Trophoblast cell (in vitro differentiated cells and primary cell): ENCODE measurements at regions not wholly inside any gene's neighbourhood (a gene's known extent, or its start where the extent isn't known, plus 50 kb on each side); places are given as distances from the start of the nearest gene placed in this dataset.

Experiments used
- DNase-seq, 2 donors: peaks; one replicate each; pipeline ENCODE4 v3.0.0-alpha.2; 2016
- H2AFZ ChIP-seq: 2 replicates; pipeline ENCODE4 v1.6.1; 2013; ENCODE audit warnings: low read length, moderate library complexity, mild to moderate bottlenecking; ENCODE audit not compliant: insufficient read depth, poor library complexity
- H2AK5ac ChIP-seq: 2 replicates; pipeline ENCODE4 v1.6.1; 2013; ENCODE audit warnings: mild to moderate bottlenecking, low read length
- H2BK120ac ChIP-seq: 2 replicates; pipeline ENCODE4 v1.6.1; 2013; ENCODE audit warnings: low read length, mild to moderate bottlenecking, moderate library complexity; ENCODE audit not compliant: insufficient read depth, poor library complexity
- H2BK12ac ChIP-seq: 2 replicates; pipeline ENCODE4 v1.6.1; 2013; ENCODE audit warnings: mild to moderate bottlenecking, low read length, moderate library complexity
- H2BK5ac ChIP-seq: 2 replicates; pipeline ENCODE4 v1.6.1; 2013; ENCODE audit warnings: low read length, low read depth, moderate library complexity, mild to moderate bottlenecking; ENCODE audit not compliant: poor library complexity
- H3K14ac ChIP-seq: 2 replicates; pipeline ENCODE4 v1.6.1; 2013; ENCODE audit warnings: mild to moderate bottlenecking, low read length
- H3K18ac ChIP-seq: 2 replicates; pipeline ENCODE4 v1.6.1; 2013; ENCODE audit warnings: mild to moderate bottlenecking, low read length
- H3K23ac ChIP-seq: 2 replicates; pipeline ENCODE4 v1.6.1; 2013; ENCODE audit warnings: low read length
- H3K27ac ChIP-seq: 2 replicates; pipeline ENCODE4 v1.5.1; 2013; ENCODE audit warnings: low read depth, mild to moderate bottlenecking, inconsistent platforms, low read length, moderate library complexity
- H3K27me3 ChIP-seq: 2 replicates; pipeline ENCODE4 v1.6.1; 2013; ENCODE audit warnings: inconsistent platforms, mild to moderate bottlenecking, low read length, moderate library complexity; ENCODE audit not compliant: insufficient read depth
- H3K36me3 ChIP-seq, 2 experiments: 1 replicate in 1 of 2; 2 replicates in 1 of 2; pipeline ENCODE4 v1.6.1; 2013; ENCODE audit warnings: low read length in 2 of 2, mild to moderate bottlenecking in 2 of 2, moderate library complexity in 1 of 2; ENCODE audit not compliant: insufficient read depth in 2 of 2, control insufficient read depth in 1 of 2
- H3K4ac ChIP-seq: 2 replicates; pipeline ENCODE4 v1.6.1; 2013; ENCODE audit warnings: low read depth, mild to moderate bottlenecking, low read length, moderate library complexity
- H3K4me1 ChIP-seq, 2 experiments: 1 replicate in 1 of 2; 2 replicates in 1 of 2; pipeline ENCODE4 v1.6.1; 2013; ENCODE audit warnings: low read length in 2 of 2, mild to moderate bottlenecking in 2 of 2, moderate library complexity in 1 of 2; ENCODE audit not compliant: insufficient read depth in 2 of 2, control insufficient read depth in 1 of 2
- H3K4me2 ChIP-seq: 2 replicates; pipeline ENCODE4 v1.6.1; 2013; ENCODE audit warnings: inconsistent platforms, mild to moderate bottlenecking, low read length, moderate library complexity
- H3K4me3 ChIP-seq: 2 replicates; pipeline ENCODE4 v1.5.1; 2013; ENCODE audit warnings: mild to moderate bottlenecking, low read depth, low read length, inconsistent platforms
- H3K79me1 ChIP-seq: one replicate; pipeline ENCODE4 v1.6.1; 2013; ENCODE audit warnings: low read length
- H3K79me2 ChIP-seq: 2 replicates; pipeline ENCODE4 v1.6.1; 2013; ENCODE audit warnings: low read length, mild to moderate bottlenecking; ENCODE audit not compliant: control insufficient read depth, insufficient read depth, poor library complexity
- H3K9ac ChIP-seq: 2 replicates; pipeline ENCODE4 v1.6.1; 2013; ENCODE audit warnings: mild to moderate bottlenecking, low read length
- H3K9me3 ChIP-seq: 2 replicates; pipeline ENCODE4 v1.6.1; 2013; ENCODE audit warnings: low read depth, mild to moderate bottlenecking, control low read depth, inconsistent platforms, low read length; ENCODE audit not compliant: insufficient read depth
- H4K12ac ChIP-seq: 2 replicates; pipeline ENCODE4 v1.6.1; 2013; ENCODE audit warnings: low read depth, mild to moderate bottlenecking, low read length, moderate library complexity
- H4K8ac ChIP-seq: 2 replicates; pipeline ENCODE4 v1.6.1; 2013; ENCODE audit warnings: low read depth, mild to moderate bottlenecking, low read length, moderate library complexity
- H4K91ac ChIP-seq: one replicate; pipeline ENCODE4 v1.6.1; 2013; ENCODE audit warnings: low read depth, mild to moderate bottlenecking, low read length, moderate library complexity
- WGBS: extraction: QIAGEN DNeasy Blood & Tissue Kit; methylation state at CpG from one replicate; pipeline ENCODE4 v1.1.7; 2013; ENCODE audit warnings: missing lambda C conversion rate; ENCODE audit not compliant: insufficient read length, insufficient coverage; ENCODE audit errors: extremely low coverage; 5-methylcytosine and 5-hydroxymethylcytosine counted together

- Histone ChIP-seq H4K8ac (no peak overlapping the region), H3K27ac (no peak overlapping the region), H2AK5ac (no peak overlapping the region), H2BK120ac (no peak overlapping the region), H2BK12ac (no peak overlapping the region), H3K23ac (no peak overlapping the region), H3K14ac (no peak overlapping the region), H3K9ac (no peak overlapping the region), H3K18ac (no peak overlapping the region), H3K4ac (no peak overlapping the region), H4K12ac (no peak overlapping the region), H3K36me3 (no peaks in the 10 kb centered on the region), H2AFZ (no peak overlapping the region), H3K4me3 (no peak overlapping the region), H3K79me1 (no peaks in the 10 kb centered on the region), H2BK5ac (no peak overlapping the region), H3K9me3 (no peaks in the 10 kb centered on the region), H3K79me2 (no peaks in the 10 kb centered on the region), H3K4me1 (no peaks in the 10 kb centered on the region), H3K4me2 (no peak overlapping the region), H3K27me3 (no peaks in the 10 kb centered on the region), H4K91ac (no peak overlapping the region)
- WGBS: no CpG with 5 or more reads among the region's 3 CpGs
- DNase-seq: no peak
These were observed 547.0 kb upstream of the NDST4 start for GRCh38 chr4:115660465-115660864.

- H4K8ac ChIP-seq: no peak overlapping the region
- no CpG with 5 or more reads among the region's 4 CpGs for WGBS
- no peaks in the 10 kb centered on the region for H3K36me3 ChIP-seq
- no peak overlapping the region for H4K91ac ChIP-seq
- no peaks in the 10 kb centered on the region for H3K27me3 ChIP-seq
- no peaks in the 10 kb centered on the region for H3K4me1 ChIP-seq
- H2AK5ac ChIP-seq: no peak overlapping the region
- no peak overlapping the region for H2AFZ ChIP-seq
- H3K79me1 ChIP-seq: no peaks in the 10 kb centered on the region
- H4K12ac ChIP-seq: no peak overlapping the region
- no peak overlapping the region for H3K18ac ChIP-seq
- no peaks in the 10 kb centered on the region for H3K79me2 ChIP-seq
- H3K4me3 ChIP-seq: no peak overlapping the region
- no peaks in the 10 kb centered on the region for H3K9me3 ChIP-seq
- H2BK5ac ChIP-seq: no peak overlapping the region
- no peak overlapping the region for H2BK12ac ChIP-seq
- H3K4ac ChIP-seq: no peak overlapping the region
- H3K9ac ChIP-seq: no peak overlapping the region
- no peak overlapping the region for H3K27ac ChIP-seq
- no peak overlapping the region for H3K23ac ChIP-seq
- no peak for DNase-seq
- H2BK120ac ChIP-seq: no peak overlapping the region
- H3K4me2 ChIP-seq: no peak overlapping the region
- H3K14ac ChIP-seq: no peak overlapping the region
These were observed 544.7 kb upstream of the NDST4 start for GRCh38 chr4:115657991-115658650.

- no peak overlapping the region for H3K4me3 ChIP-seq
- no peak overlapping the region for H4K12ac ChIP-seq
- H3K9me3 ChIP-seq: no peaks in the 10 kb centered on the region
- H4K8ac ChIP-seq: no peak overlapping the region
- H3K36me3 ChIP-seq: no peaks in the 10 kb centered on the region
- no peak overlapping the region for H2AK5ac ChIP-seq
- no peaks in the 10 kb centered on the region for H3K4me1 ChIP-seq
- H3K4me2 ChIP-seq: no peak overlapping the region
- H3K27ac ChIP-seq: no peak overlapping the region
- no peak for DNase-seq
- no peak overlapping the region for H2BK5ac ChIP-seq
- H2BK120ac ChIP-seq: no peak overlapping the region
- H3K79me2 ChIP-seq: no peaks in the 10 kb centered on the region
- H3K14ac ChIP-seq: no peak overlapping the region
- no peak overlapping the region for H3K18ac ChIP-seq
- no peak overlapping the region for H2AFZ ChIP-seq
- no peak overlapping the region for H3K23ac ChIP-seq
- H3K4ac ChIP-seq: no peak overlapping the region
- no peak overlapping the region for H3K9ac ChIP-seq
- no peak overlapping the region for H4K91ac ChIP-seq
- H2BK12ac ChIP-seq: no peak overlapping the region
- WGBS: no CpG with 5 or more reads among the region's 1 CpG
- H3K27me3 ChIP-seq: no peaks in the 10 kb centered on the region
- no peaks in the 10 kb centered on the region for H3K79me1 ChIP-seq
These were observed 542.2 kb upstream of the NDST4 start for GRCh38 chr4:115655626-115656025.

- H4K91ac ChIP-seq: no peak overlapping the region
- no peak overlapping the region for H3K4ac ChIP-seq
- no peak overlapping the region for H2AK5ac ChIP-seq
- no peak overlapping the region for H3K14ac ChIP-seq
- no peak overlapping the region for H2BK120ac ChIP-seq
- no peak overlapping the region for H4K12ac ChIP-seq
- H3K4me3 ChIP-seq: no peak overlapping the region
- H2BK5ac ChIP-seq: no peak overlapping the region
- no peak overlapping the region for H3K18ac ChIP-seq
- no peaks in the 10 kb centered on the region for H3K36me3 ChIP-seq
- H2BK12ac ChIP-seq: no peak overlapping the region
- H2AFZ ChIP-seq: no peak overlapping the region
- no peaks in the 10 kb centered on the region for H3K9me3 ChIP-seq
- H3K4me1 ChIP-seq: no peaks in the 10 kb centered on the region
- no peak overlapping the region for H4K8ac ChIP-seq
- DNase-seq: no peak
- no peak overlapping the region for H3K27ac ChIP-seq
- no peaks in the 10 kb centered on the region for H3K27me3 ChIP-seq
- WGBS: no CpG with 5 or more reads among the region's 1 CpG
- H3K9ac ChIP-seq: no peak overlapping the region
- H3K79me1 ChIP-seq: no peaks in the 10 kb centered on the region
- no peak overlapping the region for H3K4me2 ChIP-seq
- no peaks in the 10 kb centered on the region for H3K79me2 ChIP-seq
- no peak overlapping the region for H3K23ac ChIP-seq
These were observed 535.4 kb upstream of the NDST4 start for GRCh38 chr4:115648786-115649185.
